NCI-H510A treated with DMSO at 0.1 percent for 48 hours (cell line): ENCODE measurements at regions not wholly inside any gene's neighbourhood (a gene's known extent, or its start where the extent isn't known, plus 50 kb on each side); places are given as distances from the start of the nearest gene placed in this dataset.
"Not testable (repeated sequence)": the region's sequence is repeated elsewhere in the genome, so short reads cannot be mapped to it uniquely, and the experiment has no call there.

Experiments used
- DNase-seq: peaks from one replicate; lab custom pipeline; 2025; lab: John Stamatoyannopoulos, UW

GRCh38 chr2:140178234-140178633 lies 1398.0 kb upstream of the NXPH2 start:
- no peak for DNase-seq

GRCh38 chr2:140177086-140177485 lies 1396.9 kb upstream of the NXPH2 start:
- DNase-seq = no peak

GRCh38 chr2:140173790-140174189 lies 1393.6 kb upstream of the NXPH2 start:
- DNase-seq = no peak

GRCh38 chr2:140164449-140164848 lies 1384.3 kb upstream of the NXPH2 start:
- DNase-seq = no peak

- no peak for DNase-seq
Measured at GRCh38 chr2:140158259-140158658, 1378.1 kb upstream of the NXPH2 start.

GRCh38 chr2:140157816-140158215 lies 1377.6 kb upstream of the NXPH2 start:
- no peak for DNase-seq

- DNase-seq = no peak
Measured at GRCh38 chr2:140154706-140155105, 1374.5 kb upstream of the NXPH2 start.

- DNase-seq = no peak
Measured at GRCh38 chr2:140154271-140154670, 1374.1 kb upstream of the NXPH2 start.

- no peak for DNase-seq
Measured at GRCh38 chr2:140144611-140145010, 1364.4 kb upstream of the NXPH2 start.

GRCh38 chr2:140138736-140139135 lies 1358.5 kb upstream of the NXPH2 start:
- DNase-seq = no peak

- DNase-seq = no peak
Measured at GRCh38 chr2:140136861-140137260, 1356.7 kb upstream of the NXPH2 start.

GRCh38 chr2:140136366-140136765 lies 1356.2 kb upstream of the NXPH2 start:
- DNase-seq = no peak

GRCh38 chr2:140128909-140129308 lies 1348.7 kb upstream of the NXPH2 start:
- no peak for DNase-seq

GRCh38 chr2:140122001-140122400 lies 1341.8 kb upstream of the NXPH2 start:
- DNase-seq = no peak

GRCh38 chr2:140117386-140117785 lies 1337.2 kb upstream of the NXPH2 start:
- DNase-seq = no peak

- no peak for DNase-seq
Measured at GRCh38 chr2:140108706-140109475, 1328.7 kb upstream of the NXPH2 start.

- DNase-seq = no peak
Measured at GRCh38 chr2:140091926-140092325, 1311.7 kb upstream of the NXPH2 start.

- DNase-seq = no peak
Measured at GRCh38 chr2:140086964-140087363, 1306.8 kb upstream of the NXPH2 start.

GRCh38 chr2:140085674-140086073 lies 1305.5 kb upstream of the NXPH2 start:
- DNase-seq = no peak

- DNase-seq = no peak
Measured at GRCh38 chr2:140079038-140079437, 1298.8 kb upstream of the NXPH2 start.

- DNase-seq = no peak
Measured at GRCh38 chr2:140076164-140076563, 1296.0 kb upstream of the NXPH2 start.

- DNase-seq = not testable (repeated sequence)
Measured at GRCh38 chr2:140073763-140074162, 1293.6 kb upstream of the NXPH2 start.

- DNase-seq = no peak
Measured at GRCh38 chr2:140067661-140068060, 1287.5 kb upstream of the NXPH2 start.

- no peak for DNase-seq
Measured at GRCh38 chr2:140064243-140064642, 1284.1 kb upstream of the NXPH2 start.
